Left hindlimb (tissue), 1 donor: ENCODE measurements at regions not wholly inside any gene's neighbourhood (a gene's known extent, or its start where the extent isn't known, plus 50 kb on each side); places are given as distances from the start of the nearest gene placed in this dataset.

Experiments
- DNase-seq: peaks from one replicate; pipeline ENCODE4 v3.0.0-alpha.2; 2018

GRCh38 chr16:72444696-72445095 is 272.7 kb upstream of the PMFBP1 start:
- no peak for DNase-seq

GRCh38 chr16:72443809-72444208 is 271.9 kb upstream of the PMFBP1 start:
- no peak for DNase-seq

GRCh38 chr16:72442385-72443158 is 270.6 kb upstream of the PMFBP1 start:
- no peak for DNase-seq

GRCh38 chr16:72437891-72438290 is 265.9 kb upstream of the PMFBP1 start:
- no peak for DNase-seq

- DNase-seq: no peak
Observed at GRCh38 chr16:72434159-72434558, 262.2 kb upstream of the PMFBP1 start.

- no peak for DNase-seq
Observed at GRCh38 chr16:72430121-72430520, 258.2 kb upstream of the PMFBP1 start.

GRCh38 chr16:72429671-72430081 is 257.7 kb upstream of the PMFBP1 start:
- no peak for DNase-seq

GRCh38 chr16:72428681-72429376 is 256.9 kb upstream of the PMFBP1 start:
- DNase-seq: no peak

GRCh38 chr16:72427783-72428331 is 255.9 kb upstream of the PMFBP1 start:
- DNase-seq: no peak

GRCh38 chr16:72427051-72427782 is 255.3 kb upstream of the PMFBP1 start:
- DNase-seq: no peak

- no peak for DNase-seq
Observed at GRCh38 chr16:72426386-72426785, 254.4 kb upstream of the PMFBP1 start.

- DNase-seq: no peak
Observed at GRCh38 chr16:72425571-72426341, 253.8 kb upstream of the PMFBP1 start.

- DNase-seq: no peak
Observed at GRCh38 chr16:72424757-72425156, 252.8 kb upstream of the PMFBP1 start.

GRCh38 chr16:72422308-72422897 is 250.4 kb upstream of the PMFBP1 start:
- no peak for DNase-seq

GRCh38 chr16:72419638-72420037 is 247.7 kb upstream of the PMFBP1 start:
- no peak for DNase-seq

- DNase-seq: no peak
Observed at GRCh38 chr16:72415379-72415778, 243.4 kb upstream of the PMFBP1 start.

GRCh38 chr16:72410492-72410891 is 238.5 kb upstream of the PMFBP1 start:
- no peak for DNase-seq

GRCh38 chr16:72409423-72409822 is 237.5 kb upstream of the PMFBP1 start:
- DNase-seq: no peak

- no peak for DNase-seq
Observed at GRCh38 chr16:72406390-72406789, 234.4 kb upstream of the PMFBP1 start.

- no peak for DNase-seq
Observed at GRCh38 chr16:72404299-72404698, 232.3 kb upstream of the PMFBP1 start.

- no peak for DNase-seq
Observed at GRCh38 chr16:72401084-72401361, 229.1 kb upstream of the PMFBP1 start.
